Islet precursor cell (in vitro differentiated cells): ENCODE measurements at regions not wholly inside any gene's neighbourhood (a gene's known extent, or its start where the extent isn't known, plus 50 kb on each side); places are given as distances from the start of the nearest gene placed in this dataset.
A peak's percentile ranks its signal among the peaks of the same experiment; 100 is the strongest.

Experiments
- DNase-seq: peaks from one replicate; pipeline ENCODE4 v3.0.0-alpha.2; 2018

GRCh38 chr5:23579566-23579965 lies 72.2 kb downstream of the PRDM9 start:
- DNase-seq: no peak

- DNase-seq: no peak
Measured at GRCh38 chr5:23583081-23583480, 75.7 kb downstream of the PRDM9 start.

- no peak for DNase-seq
Measured at GRCh38 chr5:23588841-23589326, 81.5 kb downstream of the PRDM9 start.

GRCh38 chr5:23591250-23591649 lies 83.8 kb downstream of the PRDM9 start:
- no peak for DNase-seq

- no peak for DNase-seq
Measured at GRCh38 chr5:23606927-23607326, 99.5 kb downstream of the PRDM9 start.

GRCh38 chr5:23612701-23613100 lies 105.3 kb downstream of the PRDM9 start:
- no peak for DNase-seq

- DNase-seq: no peak
Measured at GRCh38 chr5:23613566-23613965, 106.2 kb downstream of the PRDM9 start.

GRCh38 chr5:23614422-23614821 lies 107.0 kb downstream of the PRDM9 start:
- DNase-seq: no peak

- no peak for DNase-seq
Measured at GRCh38 chr5:23626961-23627360, 119.6 kb downstream of the PRDM9 start.

- no peak for DNase-seq
Measured at GRCh38 chr5:23627976-23628375, 120.6 kb downstream of the PRDM9 start.

GRCh38 chr5:23629396-23629795 lies 122.0 kb downstream of the PRDM9 start:
- no peak for DNase-seq

GRCh38 chr5:23631302-23632045 lies 124.1 kb downstream of the PRDM9 start:
- no peak for DNase-seq

- DNase-seq: no peak
Measured at GRCh38 chr5:23635938-23636337, 128.5 kb downstream of the PRDM9 start.

GRCh38 chr5:23639326-23639725 lies 131.9 kb downstream of the PRDM9 start:
- DNase-seq: no peak

GRCh38 chr5:23648656-23649055 lies 141.2 kb downstream of the PRDM9 start:
- DNase-seq: peak; percentile 85

GRCh38 chr5:23649594-23649993 lies 142.2 kb downstream of the PRDM9 start:
- no peak for DNase-seq

GRCh38 chr5:23655674-23656073 lies 148.3 kb downstream of the PRDM9 start:
- peak; percentile 60 for DNase-seq

- DNase-seq: no peak
Measured at GRCh38 chr5:23675456-23675855, 168.0 kb downstream of the PRDM9 start.

- DNase-seq: no peak
Measured at GRCh38 chr5:23677996-23678395, 170.6 kb downstream of the PRDM9 start.

GRCh38 chr5:23684103-23684502 lies 176.7 kb downstream of the PRDM9 start:
- peak; percentile 57 for DNase-seq

GRCh38 chr5:23703940-23704855 lies 196.8 kb downstream of the PRDM9 start:
- no peak for DNase-seq

- DNase-seq: no peak
Measured at GRCh38 chr5:23717486-23717885, 210.1 kb downstream of the PRDM9 start.

- DNase-seq: no peak
Measured at GRCh38 chr5:23718564-23718963, 211.2 kb downstream of the PRDM9 start.

- no peak for DNase-seq
Measured at GRCh38 chr5:23721336-23721735, 213.9 kb downstream of the PRDM9 start.
